A549 (cell line): ENCODE measurements at regions not wholly inside any gene's neighbourhood (a gene's known extent, or its start where the extent isn't known, plus 50 kb on each side); places are given as distances from the start of the nearest gene placed in this dataset.

Source experiments
- ATAC-seq, 2 experiments: fragments of 200-7000 bp in 1 of 2; fragments of >200 bp in 1 of 2; cut with Nextera tagmentation in 1 of 2; cut with Tn5 transposase in 1 of 2; 3 replicates each; pipeline versions ENCODE4 v1.8.0 to v1.9.1; 2018 to 2020; ENCODE audit warnings: mild to moderate bottlenecking in 1 of 2, moderate library complexity in 1 of 2
- CTCF ChIA-PET: fragments of 300-600 bp; sonication (Branson Sonifier 250); formaldehyde crosslinking; extraction: SDS; loops from one replicate; lab custom pipeline; 2021; ENCODE audit warnings: antibody characterized with exemption, inconsistent platforms; lab: Yijun Ruan, JAX
- POLR2A ChIA-PET: fragments of 350-600 bp; formaldehyde crosslinking; extraction: SDS; loops from one replicate; lab custom pipeline; 2021; ENCODE audit warnings: antibody characterized with exemption, inconsistent platforms; lab: Yijun Ruan, JAX
- DNase-seq, 2 experiments: peaks; one replicate each; pipeline versions ENCODE4 v3.0.0 to v3.0.0-alpha.2; 2011 to 2016; ENCODE audit warnings: low read depth in 1 of 2, low spot score in 1 of 2
- FAIRE-seq: peaks from 2 replicates; lab custom pipeline; 2011; peaks lifted over from hg19 to GRCh38; lab: Jason Lieb, UNC
- H3K27ac ChIP-seq, 2 experiments: fragments of >200 bp; sonication (Bioruptor Twin); formaldehyde crosslinking; 3 replicates each; pipeline ENCODE4 v1.5.1; 2016 to 2017
- H3K4me1 ChIP-seq: fragments of >200 bp; sonication (Bioruptor Twin); formaldehyde crosslinking; 3 replicates; pipeline ENCODE4 v1.6.1; 2016
- H3K4me2 ChIP-seq: fragments of >200 bp; sonication (Bioruptor Twin); formaldehyde crosslinking; 3 replicates; pipeline ENCODE4 v1.6.1; 2016
- H3K4me3 ChIP-seq: fragments of >200 bp; sonication (Bioruptor Twin); formaldehyde crosslinking; 3 replicates; pipeline ENCODE4 v1.5.1; 2016
- H3K9me3 ChIP-seq: fragments of >200 bp; sonication (Bioruptor Twin); formaldehyde crosslinking; 3 replicates; pipeline ENCODE4 v1.6.1; 2016
- ATOH8 ChIP-seq: fragments of 250-450 bp; sonication (Bioruptor Pico); IDR thresholded peaks from 2 replicates; pipeline ENCODE4 v1.5.0; 2020; ENCODE audit warnings: low read depth, mild to moderate bottlenecking, moderate library complexity
- BCL3 ChIP-seq: fragments of >200 bp; sonication (Bioruptor Twin); formaldehyde crosslinking; IDR thresholded peaks from 3 replicates; pipeline ENCODE4 v1.6.1; 2016
- BHLHE40 ChIP-seq: IDR thresholded peaks from 2 replicates; pipeline ENCODE4 v1.6.1; 2012; ENCODE audit warnings: low read depth, low read length, inconsistent platforms
- CHD2 ChIP-seq: fragments of 150-350 bp; IDR thresholded peaks from 2 replicates; pipeline ENCODE4 v1.6.1; 2014; ENCODE audit warnings: low read length; ENCODE audit not compliant: partially characterized antibody
- EHMT2 ChIP-seq: fragments of 200-600 bp; sonication (generic); IDR thresholded peaks from 2 replicates; pipeline ENCODE4 v1.6.1; 2016; ENCODE audit warnings: antibody characterized with exemption, low read depth, mild to moderate bottlenecking, moderate library complexity
- ELK1 ChIP-seq: fragments of 150-350 bp; IDR thresholded peaks from 2 replicates; pipeline ENCODE4 v1.6.1; 2014; ENCODE audit warnings: low read depth, mild to moderate bottlenecking, low read length
- EP300 ChIP-seq, 2 experiments: fragments of >200 bp; sonication (Bioruptor Twin); formaldehyde crosslinking; IDR thresholded peaks; 2 replicates in 1 of 2; 3 replicates in 1 of 2; pipeline ENCODE4 v1.6.1; 2016 to 2017
- FOSL2 ChIP-seq, 2 experiments: fragments of 450-650 bp in 1 of 2; fragments of >200 bp in 1 of 2; sonication (Bioruptor Twin) in 1 of 2; formaldehyde crosslinking; IDR thresholded peaks; 2 replicates each; pipeline versions ENCODE4 v1.5.0 to v1.6.1; 2016 to 2020; ENCODE audit warnings: mild to moderate bottlenecking in 1 of 2, moderate library complexity in 1 of 2
- FOXS1 ChIP-seq: fragments of 250-450 bp; sonication (Bioruptor Pico); IDR thresholded peaks from 2 replicates; pipeline ENCODE4 v1.5.0; 2020; ENCODE audit warnings: mild to moderate bottlenecking, moderate library complexity
- JUNB ChIP-seq: fragments of >200 bp; sonication (Bioruptor Twin); formaldehyde crosslinking; IDR thresholded peaks from 2 replicates; pipeline ENCODE4 v1.6.1; 2016
- KDM5A ChIP-seq: fragments of 200-600 bp; sonication (generic); IDR thresholded peaks from 2 replicates; pipeline ENCODE4 v1.6.1; 2016; ENCODE audit warnings: antibody characterized with exemption, mild to moderate bottlenecking
- MAZ ChIP-seq: fragments of 150-350 bp; IDR thresholded peaks from 2 replicates; pipeline ENCODE4 v1.6.1; 2014; ENCODE audit warnings: antibody characterized with exemption, low read depth, low read length, borderline replicate concordance
- PHF8 ChIP-seq: fragments of 200-600 bp; sonication (generic); IDR thresholded peaks from 2 replicates; pipeline ENCODE4 v1.6.1; 2016; ENCODE audit warnings: low read depth, mild to moderate bottlenecking, antibody characterized with exemption, moderate library complexity, borderline replicate concordance
- POLR2AphosphoS2 ChIP-seq: conservative IDR thresholded peaks from 2 replicates; pipeline ENCODE4 v1.6.1; 2012; ENCODE audit warnings: low read length, improper control_type of control experiment, inconsistent platforms
- RFX5 ChIP-seq: fragments of 450-650 bp; IDR thresholded peaks from 2 replicates; pipeline ENCODE4 v1.7.1; 2014; ENCODE audit warnings: antibody characterized with exemption, mild to moderate bottlenecking, moderate library complexity
- RNF2 ChIP-seq: fragments of 200-600 bp; sonication (generic); IDR thresholded peaks from 2 replicates; pipeline ENCODE4 v1.6.1; 2016; ENCODE audit warnings: low read depth, mild to moderate bottlenecking, antibody characterized with exemption, moderate library complexity, borderline replicate concordance
- SMC3 ChIP-seq: fragments of >200 bp; sonication (Bioruptor Twin); formaldehyde crosslinking; IDR thresholded peaks from 3 replicates; pipeline ENCODE4 v1.6.1; 2018; ENCODE audit warnings: inconsistent platforms
- TP53 ChIP-seq: fragments of 250-450 bp; sonication (Bioruptor Pico); IDR thresholded peaks from 2 replicates; pipeline ENCODE4 v1.5.0; 2021; ENCODE audit warnings: mild to moderate bottlenecking, moderate library complexity
- WGBS: methylation state at CpG from one replicate; pipeline ENCODE4 v1.1.6; 2017; ENCODE audit errors: missing lambda C conversion rate; 5-methylcytosine and 5-hydroxymethylcytosine counted together
- TF ChIP-seq, protein P1 (sequence below): fragments of >200 bp; sonication (Bioruptor Twin); formaldehyde crosslinking; IDR thresholded peaks from 2 replicates; pipeline ENCODE4 v1.6.1; 2016
- TF ChIP-seq, protein P2 (sequence below): fragments of 450-650 bp; IDR thresholded peaks from 2 replicates; pipeline ENCODE4 v1.6.1; 2014; ENCODE audit warnings: antibody characterized with exemption
- TF ChIP-seq, protein P3 (sequence below): IDR thresholded peaks from 2 replicates; pipeline ENCODE4 v1.6.1; 2012
- TF ChIP-seq, protein P4 (sequence below): fragments of 200-600 bp; sonication (generic); IDR thresholded peaks from 2 replicates; pipeline ENCODE4 v1.6.1; 2016; ENCODE audit warnings: antibody characterized with exemption, mild to moderate bottlenecking, moderate library complexity

DNA sequence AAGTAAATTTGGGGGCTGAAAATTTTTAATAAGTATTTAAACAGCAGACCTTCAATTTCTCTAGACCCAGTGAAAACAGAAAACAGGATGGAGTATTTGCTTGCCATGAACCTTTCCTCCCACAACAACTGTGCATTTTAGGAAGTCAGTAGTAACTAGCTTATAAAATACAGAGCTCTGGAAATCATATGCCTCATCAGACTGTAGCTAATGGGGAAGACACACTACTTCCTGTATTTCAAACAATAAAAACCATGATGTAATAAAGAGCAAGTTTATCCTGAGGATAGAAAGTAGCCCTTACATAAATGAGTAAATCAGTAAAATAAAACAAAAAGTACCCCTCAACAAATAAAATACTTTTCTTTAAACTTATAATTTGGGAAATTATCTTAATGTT lies 280.1 kb upstream of the ZFP42 start:
- Histone ChIP-seq H3K9me3 (no peaks in the 10 kb centered on the region), H3K4me1 (no peaks in the 10 kb centered on the region), H3K27ac (no peak overlapping the region), H3K4me3 (no peak overlapping the region), H3K4me2 (no peak overlapping the region)
- no peak for ATAC-seq
- CTCF ChIA-PET = no interaction called here
- POLR2A ChIA-PET = no interaction called here
- TF ChIP-seq PHF8 (no peak), MAZ (no peak), FOXS1 (no peak), RFX5 (no peak), ELK1 (no peak), CHD2 (no peak), BHLHE40 (no peak)
- DNase-seq = no peak
- FAIRE-seq = no peak

- no peak overlapping the region for H3K4me2 ChIP-seq
- FAIRE-seq (no peak), DNase-seq (no peak), ATAC-seq (no peak)
- no peaks in the 10 kb centered on the region for H3K4me1 ChIP-seq
- 64% methylated on average over 5 of the region's 5 CpGs for WGBS
- no peak overlapping the region for H3K4me3 ChIP-seq
- TF ChIP-seq EHMT2 (no peak), BCL3 (no peak), EP300 (IDR thresholded peaks at IDR 0.05) (no peak)
- CTCF ChIA-PET = no interaction called here
- H3K9me3 ChIP-seq = no peaks in the 10 kb centered on the region
- POLR2A ChIA-PET = no interaction called here
- H3K27ac ChIP-seq = no peak overlapping the region
These were observed 271.1 kb upstream of the ZFP42 start for GRCh38 chr4:187724456-187724855.

GRCh38 chr4:187726485-187726884 lies 269.1 kb upstream of the ZFP42 start:
- ChIA-PET CTCF (interaction anchor here (1.8 kb wide), 1 partner anchor 40 kb away, joined by 3 read pairs; no protein-coding TSS in a partner anchor), POLR2A (no interaction called here)
- no peak for ATAC-seq
- Histone ChIP-seq H3K4me2 (no peak overlapping the region), H3K4me1 (no peaks in the 10 kb centered on the region), H3K9me3 (peaks cover 3% of the 10 kb centered on the region; the same call in 1 of the 3 replicates), H3K27ac (no peak overlapping the region), H3K4me3 (no peak overlapping the region)
- DNase-seq = no peak
- FAIRE-seq = no peak
- TF ChIP-seq, protein P1, sequence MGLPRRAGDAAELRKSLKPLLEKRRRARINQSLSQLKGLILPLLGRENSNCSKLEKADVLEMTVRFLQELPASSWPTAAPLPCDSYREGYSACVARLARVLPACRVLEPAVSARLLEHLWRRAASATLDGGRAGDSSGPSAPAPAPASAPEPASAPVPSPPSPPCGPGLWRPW = no peak
- TF ChIP-seq EHMT2 (no peak), ATOH8 (CRISPR knock-in tag) (no peak), KDM5A (no peak), PHF8 (no peak), JUNB (no peak), RNF2 (no peak), POLR2AphosphoS2 (no peak), FOSL2 (IDR thresholded peaks at IDR 0.05) (no peak), FOSL2 (CRISPR knock-in tag; IDR thresholded peaks at IDR 0.05) (no peak), TP53 (CRISPR knock-in tag) (no peak), SMC3 (no peak)
- TF ChIP-seq, protein P2, sequence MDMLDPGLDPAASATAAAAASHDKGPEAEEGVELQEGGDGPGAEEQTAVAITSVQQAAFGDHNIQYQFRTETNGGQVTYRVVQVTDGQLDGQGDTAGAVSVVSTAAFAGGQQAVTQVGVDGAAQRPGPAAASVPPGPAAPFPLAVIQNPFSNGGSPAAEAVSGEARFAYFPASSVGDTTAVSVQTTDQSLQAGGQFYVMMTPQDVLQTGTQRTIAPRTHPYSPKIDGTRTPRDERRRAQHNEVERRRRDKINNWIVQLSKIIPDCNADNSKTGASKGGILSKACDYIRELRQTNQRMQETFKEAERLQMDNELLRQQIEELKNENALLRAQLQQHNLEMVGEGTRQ = no peak
- TF ChIP-seq, protein P3, sequence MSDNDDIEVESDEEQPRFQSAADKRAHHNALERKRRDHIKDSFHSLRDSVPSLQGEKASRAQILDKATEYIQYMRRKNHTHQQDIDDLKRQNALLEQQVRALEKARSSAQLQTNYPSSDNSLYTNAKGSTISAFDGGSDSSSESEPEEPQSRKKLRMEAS = no peak
- TF ChIP-seq, protein P4, sequence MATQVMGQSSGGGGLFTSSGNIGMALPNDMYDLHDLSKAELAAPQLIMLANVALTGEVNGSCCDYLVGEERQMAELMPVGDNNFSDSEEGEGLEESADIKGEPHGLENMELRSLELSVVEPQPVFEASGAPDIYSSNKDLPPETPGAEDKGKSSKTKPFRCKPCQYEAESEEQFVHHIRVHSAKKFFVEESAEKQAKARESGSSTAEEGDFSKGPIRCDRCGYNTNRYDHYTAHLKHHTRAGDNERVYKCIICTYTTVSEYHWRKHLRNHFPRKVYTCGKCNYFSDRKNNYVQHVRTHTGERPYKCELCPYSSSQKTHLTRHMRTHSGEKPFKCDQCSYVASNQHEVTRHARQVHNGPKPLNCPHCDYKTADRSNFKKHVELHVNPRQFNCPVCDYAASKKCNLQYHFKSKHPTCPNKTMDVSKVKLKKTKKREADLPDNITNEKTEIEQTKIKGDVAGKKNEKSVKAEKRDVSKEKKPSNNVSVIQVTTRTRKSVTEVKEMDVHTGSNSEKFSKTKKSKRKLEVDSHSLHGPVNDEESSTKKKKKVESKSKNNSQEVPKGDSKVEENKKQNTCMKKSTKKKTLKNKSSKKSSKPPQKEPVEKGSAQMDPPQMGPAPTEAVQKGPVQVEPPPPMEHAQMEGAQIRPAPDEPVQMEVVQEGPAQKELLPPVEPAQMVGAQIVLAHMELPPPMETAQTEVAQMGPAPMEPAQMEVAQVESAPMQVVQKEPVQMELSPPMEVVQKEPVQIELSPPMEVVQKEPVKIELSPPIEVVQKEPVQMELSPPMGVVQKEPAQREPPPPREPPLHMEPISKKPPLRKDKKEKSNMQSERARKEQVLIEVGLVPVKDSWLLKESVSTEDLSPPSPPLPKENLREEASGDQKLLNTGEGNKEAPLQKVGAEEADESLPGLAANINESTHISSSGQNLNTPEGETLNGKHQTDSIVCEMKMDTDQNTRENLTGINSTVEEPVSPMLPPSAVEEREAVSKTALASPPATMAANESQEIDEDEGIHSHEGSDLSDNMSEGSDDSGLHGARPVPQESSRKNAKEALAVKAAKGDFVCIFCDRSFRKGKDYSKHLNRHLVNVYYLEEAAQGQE = no peak
- 63% methylated on average over 6 of the region's 6 CpGs for WGBS
